ENCODE measurements at regions not wholly inside any gene's neighbourhood (a gene's known extent, or its start where the extent isn't known, plus 50 kb on each side); places are given as distances from the start of the nearest gene placed in this dataset.
"Not testable (repeated sequence)": the region's sequence is repeated elsewhere in the genome, so short reads cannot be mapped to it uniquely, and the experiment has no call there.

GRCh38 chr1:116185161-116185701, 74.0 kb downstream of the MAB21L3 start:
- DNase-seq: no peak

- DNase-seq: no peak
Observed at GRCh38 chr1:116189481-116189880, 78.3 kb downstream of the MAB21L3 start.

GRCh38 chr1:116191294-116191693, 80.1 kb downstream of the MAB21L3 start:
- DNase-seq: no peak

- DNase-seq: no peak
Observed at GRCh38 chr1:116193768-116194167, 82.6 kb downstream of the MAB21L3 start.

- DNase-seq: no peak
Observed at GRCh38 chr1:116194568-116194967, 83.4 kb downstream of the MAB21L3 start.

GRCh38 chr1:116195077-116195868, 84.1 kb downstream of the MAB21L3 start:
- DNase-seq: peak; percentile 13

- not testable (repeated sequence) for DNase-seq
Observed at GRCh38 chr1:116200343-116200742, 89.1 kb downstream of the MAB21L3 start.

DNA sequence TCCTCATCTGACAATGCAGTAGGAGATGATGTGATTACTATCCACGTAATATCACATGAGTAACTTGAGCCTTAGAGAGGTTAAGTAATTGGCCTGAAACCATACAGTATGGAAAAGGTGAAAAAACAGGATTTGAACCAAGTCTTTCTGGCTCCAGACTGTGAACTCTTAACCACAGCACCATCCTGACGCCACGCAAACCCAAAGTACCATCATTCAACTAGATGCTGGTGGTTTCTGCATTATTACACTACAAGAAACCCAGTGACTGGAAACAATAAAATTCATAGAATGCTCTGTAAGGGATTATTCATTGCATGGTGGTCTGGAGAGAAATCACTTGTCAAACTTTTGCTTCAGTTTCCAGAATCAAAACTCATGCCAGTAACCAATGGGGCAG, 90.7 kb downstream of the MAB21L3 start:
- DNase-seq: no peak

GRCh38 chr1:116203181-116203723, 92.1 kb downstream of the MAB21L3 start:
- DNase-seq: no peak

GRCh38 chr1:116203920-116204319, 92.7 kb downstream of the MAB21L3 start:
- DNase-seq: no peak

GRCh38 chr1:116205941-116206679, 94.9 kb downstream of the MAB21L3 start:
- DNase-seq: no peak

- DNase-seq: no peak
Observed at GRCh38 chr1:116207126-116207735, 96.0 kb downstream of the MAB21L3 start.

- no peak for DNase-seq
Observed at GRCh38 chr1:116208136-116208535, 96.9 kb downstream of the MAB21L3 start.

DNA sequence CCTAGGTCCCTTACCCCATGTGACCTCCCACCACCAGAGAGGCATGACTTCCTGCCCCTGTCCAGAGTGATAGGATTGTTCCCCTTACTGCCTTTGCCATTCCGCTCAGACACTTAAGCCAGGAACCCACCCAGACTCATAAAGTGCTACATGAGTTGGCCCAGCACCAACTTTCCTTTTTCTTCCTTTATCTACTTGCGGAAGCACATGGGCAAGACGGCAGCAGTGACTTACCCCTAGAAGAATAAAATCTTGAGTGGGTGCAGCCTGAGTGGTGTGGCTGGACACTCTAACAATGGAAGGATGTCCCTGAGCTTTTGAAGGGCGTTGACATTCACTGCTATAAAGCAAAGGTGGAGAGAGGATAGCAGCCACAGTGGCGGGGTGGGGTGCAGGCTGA, 100.1 kb downstream of the MAB21L3 start:
- no peak for DNase-seq

DNA sequence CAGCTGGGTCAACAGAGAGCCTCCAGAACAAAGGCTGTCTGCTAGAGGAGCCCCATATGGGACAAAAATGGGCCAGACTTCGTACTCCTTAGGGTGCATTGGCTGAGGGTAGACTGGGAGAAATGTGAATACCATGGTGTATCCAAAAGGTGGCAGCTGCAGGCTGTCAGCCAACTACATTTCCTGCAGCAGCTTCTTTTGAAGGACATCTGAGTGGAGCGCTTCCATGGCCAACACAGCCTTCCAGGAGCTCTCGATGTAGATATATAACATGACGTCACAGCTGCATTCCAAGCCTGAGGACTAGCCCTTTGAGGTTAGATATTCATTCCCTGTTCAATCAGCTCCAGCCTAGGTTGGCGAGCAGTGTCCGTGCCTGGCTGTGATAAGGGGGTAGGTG, 107.7 kb downstream of the MAB21L3 start:
- DNase-seq: peak; percentile 80

GRCh38 chr1:116219651-116220434, 108.6 kb downstream of the MAB21L3 start:
- DNase-seq: no peak

DNA sequence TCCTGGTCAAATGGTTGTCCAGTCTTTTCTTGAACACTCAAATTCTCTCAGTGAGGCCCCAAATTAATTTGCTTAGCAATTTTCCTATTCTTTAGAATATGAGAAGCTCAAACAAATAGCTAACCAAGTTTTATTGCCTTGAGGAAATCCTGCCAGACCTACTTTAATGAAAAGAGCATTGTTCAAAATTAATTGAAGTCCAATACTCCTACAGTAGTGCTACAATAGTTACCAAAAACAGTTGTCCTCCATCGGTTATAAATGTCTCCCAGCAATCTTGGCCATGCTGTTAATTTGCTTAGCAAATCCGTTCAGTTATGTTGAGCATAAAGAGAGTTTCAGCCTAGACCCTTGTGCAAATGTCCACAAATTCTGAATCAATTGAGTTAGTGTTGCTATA, 112.9 kb downstream of the MAB21L3 start:
- no peak for DNase-seq

DNA sequence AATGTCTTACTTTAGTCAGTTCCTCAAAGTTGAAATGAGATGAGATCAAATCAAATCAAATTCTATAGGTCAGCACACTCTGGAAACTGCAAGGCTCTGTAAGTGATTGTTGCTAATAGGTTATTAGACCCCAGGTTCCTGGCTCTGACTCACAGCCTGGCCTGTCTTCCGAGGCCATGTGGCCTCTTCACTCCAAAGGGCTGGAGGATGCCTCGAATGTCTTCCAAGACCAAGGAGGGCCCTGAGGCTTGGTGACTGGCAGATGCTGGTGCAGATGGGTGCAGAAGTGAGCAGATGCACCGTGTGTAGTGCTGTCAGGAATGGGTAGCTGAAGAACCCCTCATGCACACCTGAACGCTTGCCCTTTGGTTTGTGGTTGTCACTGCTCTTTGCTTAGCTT, 113.4 kb downstream of the MAB21L3 start:
- DNase-seq: no peak

DNA sequence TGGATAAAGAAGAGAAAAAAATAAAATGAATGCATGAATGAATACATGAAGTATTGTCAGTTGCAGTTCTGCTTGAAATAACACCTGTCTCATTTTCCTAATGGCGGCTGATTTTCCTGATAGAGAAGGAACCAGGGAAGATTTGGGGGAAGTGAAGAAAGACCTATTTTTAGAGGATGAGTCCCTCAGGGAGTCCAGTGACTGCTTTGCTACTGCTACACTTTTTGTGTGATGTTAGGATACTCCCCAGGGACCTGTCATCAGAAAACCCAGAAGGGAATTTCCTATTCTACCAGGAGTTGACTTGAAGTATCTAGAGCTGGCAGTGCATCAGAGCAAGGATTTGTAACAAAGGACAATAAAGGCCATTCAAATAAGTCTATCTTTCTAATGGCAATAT, 114.8 kb downstream of the MAB21L3 start:
- no peak for DNase-seq

DNA sequence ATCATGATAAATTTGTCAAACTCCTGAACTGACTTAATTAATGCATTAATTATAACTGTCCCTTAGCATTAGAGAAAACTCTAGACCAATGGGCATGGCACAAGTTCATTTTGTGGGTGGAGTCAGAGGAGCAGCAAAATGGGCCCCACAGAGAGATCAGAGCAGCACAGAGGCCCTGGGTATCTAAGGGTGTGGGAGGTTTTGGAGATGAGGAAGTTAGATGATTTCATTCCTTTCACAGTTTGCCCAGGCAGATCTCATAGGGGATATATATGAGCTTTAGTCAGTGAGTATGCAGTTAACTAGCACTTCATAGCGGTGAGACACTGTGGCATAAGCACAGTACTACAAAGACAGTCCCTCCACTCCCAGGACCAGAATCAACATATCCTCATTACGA, 117.3 kb downstream of the MAB21L3 start:
- no peak for DNase-seq

DNA sequence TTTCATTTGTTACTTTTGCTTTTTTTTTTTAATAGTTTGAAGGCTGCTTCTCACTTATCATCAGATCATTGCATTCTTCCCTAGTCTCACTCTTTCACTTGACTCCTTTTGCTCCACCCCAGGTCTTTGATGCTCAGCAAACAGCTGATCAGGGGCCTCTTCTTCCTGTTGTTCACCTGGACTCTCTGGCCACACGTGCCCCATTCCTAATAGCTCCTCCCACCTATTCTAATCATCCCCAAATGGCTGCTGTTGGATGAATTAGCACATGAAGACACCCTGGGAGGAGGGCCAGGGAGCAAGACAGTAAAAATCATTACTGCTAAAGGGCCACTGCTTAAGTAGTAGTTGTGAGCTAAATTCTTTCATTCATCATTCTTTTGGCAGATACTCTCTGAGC, 119.5 kb downstream of the MAB21L3 start:
- DNase-seq: peak; percentile 34

GRCh38 chr1:116231752-116232151, 120.6 kb downstream of the MAB21L3 start:
- DNase-seq: no peak

Measured in NCI-H510A treated with DMSO at 0.1 percent for 48 hours (cell line).